Heart left ventricle (tissue), 16 donors: ENCODE measurements at regions not wholly inside any gene's neighbourhood (a gene's known extent, or its start where the extent isn't known, plus 50 kb on each side); places are given as distances from the start of the nearest gene placed in this dataset.

Experiments
- ATAC-seq, 4 donors: fragments of 200-7000 bp; cut with Tn5 transposase; one replicate each; pipeline ENCODE4 v1.9.1; 2020 to 2022; ENCODE audit warnings: moderate library complexity in 4 of 4, mild to moderate bottlenecking in 3 of 4, moderate number of reproducible peaks in 1 of 4
- DNase-seq, 5 donors: peaks; one replicate each; pipeline ENCODE4 v3.0.0-alpha.2; 2020
- H3K27ac ChIP-seq, 12 donors: fragments of 200-600 bp; sonication (generic) in 4 of 12; one replicate each; pipeline versions ENCODE4 v1.5.0 to v1.8.0; 2016 to 2022; ENCODE audit warnings: mild to moderate bottlenecking in 2 of 12
- H3K27me3 ChIP-seq, 9 donors: fragments of 200-600 bp; sonication (generic) in 2 of 9; one replicate each; pipeline versions ENCODE4 v1.5.1 to v1.8.0; 2016 to 2022; ENCODE audit warnings: mild to moderate bottlenecking in 3 of 9
- H3K36me3 ChIP-seq, 9 donors: fragments of 200-600 bp; sonication (generic) in 2 of 9; one replicate each; pipeline versions ENCODE4 v1.5.0 to v1.8.0; 2018 to 2022; ENCODE audit warnings: mild to moderate bottlenecking in 2 of 9
- H3K4me1 ChIP-seq, 12 donors: fragments of 200-600 bp; sonication (generic) in 4 of 12; one replicate each; pipeline versions ENCODE4 v1.5.0 to v1.8.0; 2016 to 2022; ENCODE audit warnings: mild to moderate bottlenecking in 3 of 12
- H3K4me3 ChIP-seq, 12 donors: fragments of 200-600 bp; sonication (generic) in 4 of 12; one replicate each; pipeline versions ENCODE4 v1.5.0 to v1.8.0; 2017 to 2022; ENCODE audit warnings: mild to moderate bottlenecking in 9 of 12, moderate library complexity in 4 of 12
- H3K9me3 ChIP-seq, 12 donors: fragments of 200-600 bp; sonication (generic) in 4 of 12; one replicate each; pipeline versions ENCODE4 v1.5.0 to v1.8.0; 2016 to 2022; ENCODE audit warnings: mild to moderate bottlenecking in 1 of 12
- POLR2A ChIP-seq, 2 donors: fragments of 450-650 bp; IDR thresholded peaks; one replicate each; pipeline ENCODE4 v1.6.1; 2017; ENCODE audit warnings: antibody characterized with exemption in 2 of 2, mild to moderate bottlenecking in 2 of 2, moderate library complexity in 2 of 2
- whole genome bisulfite sequencing, 4 donors: extraction: QIAGEN DNeasy Blood & Tissue Kit in 2 of 4; methylation state at CpG; one replicate each; pipeline versions ENCODE4 v1.1.5 to v1.1.7; 2013 to 2018; 5-methylcytosine and 5-hydroxymethylcytosine counted together
- intact Hi-C, 10 donors: fragments of 100-400 bp; cut with DNase I; formaldehyde crosslinking; loops; one replicate each; pipeline versions ENCODE4 v1.11.1 to v1.14.2; 2022
- TF ChIP-seq, protein P1 (sequence below), 12 donors: fragments of 200-600 bp; sonication (generic) in 4 of 12; IDR thresholded peaks; one replicate each; pipeline versions ENCODE4 v1.5.0 to v1.8.0; 2018 to 2022; ENCODE audit warnings: antibody characterized with exemption in 12 of 12, mild to moderate bottlenecking in 5 of 12
- donor health status: ischemic (EF 13 %, LVEDD 7.1; RV severe dilation, severe dysfunction).
- donor health status: healthy with polysubstance abuse.
- donor health status: DM: no; HTN: yes; CAD: no.
- donor health status: DM: no; HTN: no; CAD: no.
- donor health status: ischemic (EF 25% LVEDD 6.9; RV normal size, moderate dysfunction).
- donor health status: ischemic (EF 25% LVEDD 5.7; RV mildly dilated, moderate dysfunction).
- donor health status: healthy.
- donor health status: DM: yes; HTN: yes; CAD: no.
- donor health status: ischemic (EF 35%, LVEDD 5.7; RV mildly dilated, moderate dysfunction).
- donor health status: nonischemic (EF 11% LVEDD 7.7; RV severe dilation, severe dysfunction).
- donor health status: DM: yes; HTN: yes; CAD: no.
- donor health status: PGD.
- donor health status: ischemic (EF 29% LVEDD 5.4; RV normal size, mild dysfunction).
- donor health status: nonischemic (EF 23%, LVEDD 6.1; RV moderate dilation, normal function).

DNA sequence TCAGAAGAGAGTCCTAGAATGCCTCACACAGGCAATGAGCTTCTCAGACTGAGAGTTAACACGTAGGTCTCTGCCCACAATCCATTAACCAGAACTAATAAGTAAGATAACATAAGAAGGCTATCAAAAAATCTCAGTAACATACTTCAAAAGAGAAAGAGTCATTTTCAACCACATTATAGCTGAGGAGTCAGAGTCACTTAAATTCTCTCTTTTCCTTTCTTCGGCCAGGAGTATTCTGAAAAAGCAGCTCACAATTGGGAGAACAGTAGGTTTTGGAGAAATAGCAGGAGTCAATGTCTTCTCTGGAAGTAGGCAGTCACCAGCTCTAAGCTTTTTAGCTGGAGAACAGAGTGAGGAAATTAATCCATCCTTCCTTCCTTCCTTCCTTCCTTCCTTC is 1364.4 kb upstream of the NXPH2 start:
- H3K27ac ChIP-seq, result no peak overlapping the region
- DNase-seq, result no peak
- 70 to 82% (median 73%) methylated on average over 2 of the region's 2 CpGs for WGBS, 4 donors
- H3K4me1 ChIP-seq, result no peaks in the 10 kb centered on the region
- H3K4me3 ChIP-seq, result no peak overlapping the region
- H3K36me3 ChIP-seq, result no peaks in the 10 kb centered on the region
- intact Hi-C loops, result no loop called here
- TF ChIP-seq POLR2A (IDR thresholded peaks at IDR 0.05), result no peak
- TF ChIP-seq, protein P1, sequence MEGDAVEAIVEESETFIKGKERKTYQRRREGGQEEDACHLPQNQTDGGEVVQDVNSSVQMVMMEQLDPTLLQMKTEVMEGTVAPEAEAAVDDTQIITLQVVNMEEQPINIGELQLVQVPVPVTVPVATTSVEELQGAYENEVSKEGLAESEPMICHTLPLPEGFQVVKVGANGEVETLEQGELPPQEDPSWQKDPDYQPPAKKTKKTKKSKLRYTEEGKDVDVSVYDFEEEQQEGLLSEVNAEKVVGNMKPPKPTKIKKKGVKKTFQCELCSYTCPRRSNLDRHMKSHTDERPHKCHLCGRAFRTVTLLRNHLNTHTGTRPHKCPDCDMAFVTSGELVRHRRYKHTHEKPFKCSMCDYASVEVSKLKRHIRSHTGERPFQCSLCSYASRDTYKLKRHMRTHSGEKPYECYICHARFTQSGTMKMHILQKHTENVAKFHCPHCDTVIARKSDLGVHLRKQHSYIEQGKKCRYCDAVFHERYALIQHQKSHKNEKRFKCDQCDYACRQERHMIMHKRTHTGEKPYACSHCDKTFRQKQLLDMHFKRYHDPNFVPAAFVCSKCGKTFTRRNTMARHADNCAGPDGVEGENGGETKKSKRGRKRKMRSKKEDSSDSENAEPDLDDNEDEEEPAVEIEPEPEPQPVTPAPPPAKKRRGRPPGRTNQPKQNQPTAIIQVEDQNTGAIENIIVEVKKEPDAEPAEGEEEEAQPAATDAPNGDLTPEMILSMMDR (IDR thresholded peaks at IDR 0.05), result no peak
- no peaks in the 10 kb centered on the region for H3K27me3 ChIP-seq
- ATAC-seq, result no peak
- peaks cover 0 to 8% (median 0%) of the 10 kb centered on the region in 12 donors for H3K9me3 ChIP-seq

GRCh38 chr2:140138736-140139135 is 1358.5 kb upstream of the NXPH2 start:
- no peak for DNase-seq
- ATAC-seq, result no peak
- Histone ChIP-seq H3K4me3 (no peak overlapping the region), H3K4me1 (no peaks in the 10 kb centered on the region), H3K36me3 (no peaks in the 10 kb centered on the region), H3K27ac (no peak overlapping the region), H3K27me3 (no peaks in the 10 kb centered on the region), H3K9me3 (peaks cover 0 to 8% (median 0%) of the 10 kb centered on the region in 12 donors)
- intact Hi-C loops, result no loop called here
- 85 to 88% (median 88%) methylated on average over 6 of the region's 6 CpGs for WGBS, 4 donors
- TF ChIP-seq, protein P1 (IDR thresholded peaks at IDR 0.05), result no peak
- no peak for TF ChIP-seq POLR2A (IDR thresholded peaks at IDR 0.05)

DNA sequence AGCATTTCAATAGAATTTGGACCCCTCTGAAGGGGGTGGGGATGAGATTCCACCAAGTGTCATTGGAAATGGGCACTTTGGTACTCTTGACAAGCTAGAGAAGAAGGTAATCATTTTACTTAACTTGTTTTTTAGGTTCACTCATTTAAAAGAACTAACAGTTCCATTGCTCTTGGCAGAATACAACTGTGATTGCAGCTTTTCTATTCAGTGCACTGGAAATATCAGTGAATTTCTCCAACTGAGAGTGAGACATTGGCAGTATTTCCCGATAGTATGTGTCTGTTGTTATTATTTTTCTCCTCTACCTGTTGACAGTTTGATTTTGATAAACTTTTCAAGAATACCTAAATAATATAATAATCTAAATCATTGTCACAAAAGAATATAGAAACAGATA is 1356.7 kb upstream of the NXPH2 start:
- no peak for ATAC-seq
- DNase-seq, result no peak
- intact Hi-C loops, result no loop called here
- H3K4me1 ChIP-seq, result no peaks in the 10 kb centered on the region
- H3K27ac ChIP-seq, result no peak overlapping the region
- TF ChIP-seq POLR2A (IDR thresholded peaks at IDR 0.05), result no peak
- TF ChIP-seq, protein P1 (IDR thresholded peaks at IDR 0.05), result no peak
- no peak overlapping the region for H3K4me3 ChIP-seq
- 70 to 88% (median 76%) methylated on average over 1 of the region's 1 CpG for WGBS, 4 donors
- peaks cover 0 to 8% (median 0%) of the 10 kb centered on the region in 12 donors for H3K9me3 ChIP-seq
- H3K36me3 ChIP-seq, result no peaks in the 10 kb centered on the region
- no peaks in the 10 kb centered on the region for H3K27me3 ChIP-seq

- Histone ChIP-seq H3K4me1 (no peaks in the 10 kb centered on the region), H3K4me3 (no peak overlapping the region), H3K36me3 (no peaks in the 10 kb centered on the region), H3K27ac (no peak overlapping the region), H3K27me3 (no peaks in the 10 kb centered on the region), H3K9me3 (peaks cover 0 to 6% (median 0%) of the 10 kb centered on the region in 12 donors)
- TF ChIP-seq, protein P1 (IDR thresholded peaks at IDR 0.05), result no peak
- ATAC-seq (no peak), DNase-seq (no peak)
- intact Hi-C loops, result no loop called here
Measured at GRCh38 chr2:140136366-140136765, 1356.2 kb upstream of the NXPH2 start.
